Prostate gland (tissue), 2 donors: ENCODE measurements at regions not wholly inside any gene's neighbourhood (a gene's known extent, or its start where the extent isn't known, plus 50 kb on each side); places are given as distances from the start of the nearest gene placed in this dataset.

Source experiments
- CTCF ChIP-seq, 4 experiments: fragments of 200-600 bp in 2 of 4; fragments of 450-650 bp in 2 of 4; sonication (generic) in 2 of 4; IDR thresholded peaks; 1 replicate in 3 of 4; 2 replicates in 1 of 4; pipeline ENCODE4 v1.5.1; 2016 to 2019; ENCODE audit warnings: antibody characterized with exemption in 4 of 4, mild to moderate bottlenecking in 2 of 4, moderate library complexity in 2 of 4
- POLR2A ChIP-seq: fragments of 450-650 bp; IDR thresholded peaks from one replicate; pipeline ENCODE4 v1.6.1; 2016; ENCODE audit warnings: antibody characterized with exemption, mild to moderate bottlenecking

- TF ChIP-seq CTCF (IDR thresholded peaks at IDR 0.05) (no peak), POLR2A (no peak)
These were observed 626.1 kb downstream of the PTPRC start for GRCh38 chr1:199264911-199265310.
